ENCODE measurements at regions not wholly inside any gene's neighbourhood (a gene's known extent, or its start where the extent isn't known, plus 50 kb on each side); places are given as distances from the start of the nearest gene placed in this dataset.

DNA sequence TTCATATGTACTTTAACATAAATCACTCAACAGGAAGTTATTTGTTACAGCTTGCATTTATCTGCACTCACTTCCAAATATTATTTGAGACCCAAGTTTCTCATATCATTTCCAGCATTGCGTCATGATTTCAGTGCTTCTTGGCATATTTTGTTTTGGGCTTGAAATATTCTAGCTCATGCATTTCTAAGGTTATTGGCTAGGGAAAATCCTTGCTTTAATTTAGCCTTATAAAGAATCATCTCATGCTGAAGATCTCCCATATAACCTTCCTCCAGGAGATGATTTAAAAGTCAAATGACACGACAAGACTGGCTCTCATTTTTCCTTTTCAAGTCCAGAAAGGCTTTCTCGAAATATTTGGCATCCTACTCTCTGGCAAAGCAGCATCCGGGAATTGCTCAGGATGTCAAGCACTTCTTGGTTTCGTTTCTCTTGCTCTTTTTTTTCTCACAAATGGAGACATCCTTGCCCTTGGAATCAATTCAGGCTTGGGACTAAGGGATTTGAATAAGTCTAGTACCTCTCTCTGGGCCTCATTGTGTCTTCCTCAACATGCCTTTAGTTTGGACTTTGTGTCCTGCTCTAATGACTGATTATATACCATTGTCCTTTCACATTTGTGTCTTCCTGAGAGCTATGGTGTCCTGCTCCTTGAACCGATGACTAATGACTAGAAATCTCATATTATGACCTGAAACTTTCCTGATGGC, 295.0 kb downstream of the RMST start:
- Histone ChIP-seq H3K4me3 (ENCODE audit: low read depth, low read length) (no peak overlapping the region), H3K9me3 (ENCODE audit: control insufficient read depth, insufficient read depth, low read length) (peaks cover 3% of the 10 kb centered on the region; the same call in 1 of the 2 replicates), H3K27me3 (ENCODE audit: control insufficient read depth, insufficient read depth, low read length) (no peaks in the 10 kb centered on the region), H3K27ac (ENCODE audit: low read depth, low read length) (no peak overlapping the region)
- no peak for DNase-seq (ENCODE audit: low read depth, low spot score)
- POLR2A ChIA-PET: no interaction called here
- TF ChIP-seq, protein P1, sequence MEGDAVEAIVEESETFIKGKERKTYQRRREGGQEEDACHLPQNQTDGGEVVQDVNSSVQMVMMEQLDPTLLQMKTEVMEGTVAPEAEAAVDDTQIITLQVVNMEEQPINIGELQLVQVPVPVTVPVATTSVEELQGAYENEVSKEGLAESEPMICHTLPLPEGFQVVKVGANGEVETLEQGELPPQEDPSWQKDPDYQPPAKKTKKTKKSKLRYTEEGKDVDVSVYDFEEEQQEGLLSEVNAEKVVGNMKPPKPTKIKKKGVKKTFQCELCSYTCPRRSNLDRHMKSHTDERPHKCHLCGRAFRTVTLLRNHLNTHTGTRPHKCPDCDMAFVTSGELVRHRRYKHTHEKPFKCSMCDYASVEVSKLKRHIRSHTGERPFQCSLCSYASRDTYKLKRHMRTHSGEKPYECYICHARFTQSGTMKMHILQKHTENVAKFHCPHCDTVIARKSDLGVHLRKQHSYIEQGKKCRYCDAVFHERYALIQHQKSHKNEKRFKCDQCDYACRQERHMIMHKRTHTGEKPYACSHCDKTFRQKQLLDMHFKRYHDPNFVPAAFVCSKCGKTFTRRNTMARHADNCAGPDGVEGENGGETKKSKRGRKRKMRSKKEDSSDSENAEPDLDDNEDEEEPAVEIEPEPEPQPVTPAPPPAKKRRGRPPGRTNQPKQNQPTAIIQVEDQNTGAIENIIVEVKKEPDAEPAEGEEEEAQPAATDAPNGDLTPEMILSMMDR (IDR thresholded peaks at IDR 0.05; ENCODE audit: low read depth, low read length): no peak
- CTCF ChIA-PET: no interaction called here

DNA sequence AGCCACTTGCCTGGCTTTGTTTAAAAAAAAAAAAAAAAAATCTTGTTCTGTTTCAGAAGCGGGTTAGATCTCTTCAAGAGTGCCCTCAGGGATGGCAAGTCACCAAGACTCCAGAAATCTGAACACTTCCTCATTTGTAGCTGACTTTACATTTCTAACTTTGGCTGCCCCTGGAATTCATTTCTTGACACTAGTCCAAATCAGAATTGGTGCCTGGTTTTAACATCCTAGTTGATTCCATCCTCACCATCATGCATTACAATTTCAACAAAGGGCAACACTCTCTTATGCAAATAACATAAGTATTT, 295.5 kb downstream of the RMST start:
- DNase-seq (ENCODE audit: low read depth, low spot score): no peak
- Histone ChIP-seq H3K9me3 (ENCODE audit: control insufficient read depth, insufficient read depth, low read length) (0 out of 2 replicates have a peak, but pooled peaks cover 2% of the 10 kb centered on the region), H3K4me3 (ENCODE audit: low read depth, low read length) (no peak overlapping the region), H3K27me3 (ENCODE audit: control insufficient read depth, insufficient read depth, low read length) (no peaks in the 10 kb centered on the region), H3K27ac (ENCODE audit: low read depth, low read length) (no peak overlapping the region)
- TF ChIP-seq, protein P1 (IDR thresholded peaks at IDR 0.05; ENCODE audit: low read depth, low read length): no peak
- POLR2A ChIA-PET: no interaction called here
- CTCF ChIA-PET: no interaction called here

DNA sequence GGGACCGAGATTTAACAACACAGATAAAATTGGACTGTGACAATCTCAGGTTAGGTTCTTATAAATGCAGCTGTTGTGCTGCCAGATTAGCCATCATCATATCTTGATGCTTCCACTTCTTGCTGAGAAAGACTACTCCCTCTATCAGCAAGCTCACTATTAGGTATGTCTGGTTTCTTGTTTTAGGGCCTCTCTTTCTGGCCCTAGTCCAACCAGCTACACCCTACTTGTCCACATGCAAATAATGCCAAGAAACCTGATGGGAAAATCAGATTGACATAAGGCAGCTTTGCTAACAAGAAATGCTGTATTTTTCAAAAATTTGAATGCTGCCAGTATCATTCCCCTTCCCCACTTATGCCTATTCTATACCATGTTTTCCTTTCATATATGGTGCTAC, 296.0 kb downstream of the RMST start:
- ChIA-PET CTCF (no interaction called here), POLR2A (no interaction called here)
- TF ChIP-seq, protein P1 (IDR thresholded peaks at IDR 0.05; ENCODE audit: low read depth, low read length): no peak
- Histone ChIP-seq H3K27ac (ENCODE audit: low read depth, low read length) (no peak overlapping the region), H3K4me3 (ENCODE audit: low read depth, low read length) (no peak overlapping the region), H3K9me3 (ENCODE audit: control insufficient read depth, insufficient read depth, low read length) (0 out of 2 replicates have a peak, but pooled peaks cover 2% of the 10 kb centered on the region), H3K27me3 (ENCODE audit: control insufficient read depth, insufficient read depth, low read length) (no peaks in the 10 kb centered on the region)
- DNase-seq (ENCODE audit: low read depth, low spot score): no peak

DNA sequence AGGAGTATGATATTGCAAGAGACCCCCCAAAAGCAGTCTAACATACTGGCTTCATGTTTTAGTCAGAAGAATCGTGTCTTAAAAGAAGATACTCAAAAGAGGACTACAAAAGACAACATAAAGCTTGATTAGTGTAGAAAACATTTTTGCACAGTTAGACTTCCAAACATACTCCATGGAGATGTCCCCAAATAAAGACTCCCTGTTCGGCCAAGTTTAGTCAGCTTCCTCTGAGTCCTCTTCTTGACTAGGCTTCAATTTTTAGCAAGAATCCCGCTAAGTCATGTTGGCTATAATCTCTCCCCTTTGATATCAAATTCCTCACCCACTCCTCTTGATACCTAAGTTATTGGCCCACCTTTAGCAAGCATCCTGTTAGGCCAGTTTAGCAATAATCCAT, 298.0 kb downstream of the RMST start:
- H3K27me3 ChIP-seq (ENCODE audit: control insufficient read depth, insufficient read depth, low read length): no peaks in the 10 kb centered on the region
- peaks cover 3% of the 10 kb centered on the region; the same call in 1 of the 2 replicates for H3K9me3 ChIP-seq (ENCODE audit: control insufficient read depth, insufficient read depth, low read length)
- no peak overlapping the region for H3K27ac ChIP-seq (ENCODE audit: low read depth, low read length)
- ChIA-PET CTCF (no interaction called here), POLR2A (no interaction called here)
- H3K4me3 ChIP-seq (ENCODE audit: low read depth, low read length): no peak overlapping the region
- TF ChIP-seq, protein P1 (IDR thresholded peaks at IDR 0.05; ENCODE audit: low read depth, low read length): no peak
- DNase-seq (ENCODE audit: low read depth, low spot score): no peak

DNA sequence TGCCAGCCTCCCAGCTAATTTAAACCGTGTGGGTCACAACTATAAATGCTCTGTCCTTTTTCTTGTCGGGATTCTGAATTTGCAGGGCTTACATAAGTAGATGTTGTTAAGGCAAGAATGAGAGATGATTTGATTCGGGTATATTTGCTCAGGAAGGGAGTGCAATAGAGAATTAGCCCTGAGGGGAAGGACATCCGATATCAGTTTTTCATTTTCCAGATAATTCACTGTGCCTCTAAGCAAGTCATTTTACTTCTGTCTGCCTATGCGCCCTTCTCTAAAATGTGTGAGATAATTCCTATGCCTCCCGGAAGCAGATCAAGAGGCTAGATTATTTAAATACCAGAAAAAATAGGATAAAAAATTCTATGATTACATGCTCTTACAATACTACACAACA, 300.5 kb downstream of the RMST start:
- ChIA-PET POLR2A (no interaction called here), CTCF (no interaction called here)
- no peak overlapping the region for H3K4me3 ChIP-seq (ENCODE audit: low read depth, low read length)
- no peak overlapping the region for H3K27ac ChIP-seq (ENCODE audit: low read depth, low read length)
- H3K27me3 ChIP-seq (ENCODE audit: control insufficient read depth, insufficient read depth, low read length): no peaks in the 10 kb centered on the region
- no peak for DNase-seq (ENCODE audit: low read depth, low spot score)
- H3K9me3 ChIP-seq (ENCODE audit: control insufficient read depth, insufficient read depth, low read length): peaks cover 7% of the 10 kb centered on the region
- TF ChIP-seq, protein P1 (IDR thresholded peaks at IDR 0.05; ENCODE audit: low read depth, low read length): no peak

Data from AG04450 (cell line).